K562 (cell line): ENCODE measurements at regions not wholly inside any gene's neighbourhood (a gene's known extent, or its start where the extent isn't known, plus 50 kb on each side); places are given as distances from the start of the nearest gene placed in this dataset.

Source experiments
- ATAC-seq: fragments of 200-7000 bp; cut with Tn5 transposase; 3 replicates; pipeline ENCODE4 v1.9.1; 2020; ENCODE audit warnings: moderate library complexity
- BruUV-seq: library from RNA; stranded (reverse); fragments of 400-500 nt; replicated peaks from 2 replicates; lab custom pipeline; 2021; lab: Mats Ljungman, UMichigan
- CTCF ChIA-PET: fragments of 300-600 bp; formaldehyde crosslinking; extraction: SDS; loops from one replicate; lab custom pipeline; 2021; ENCODE audit warnings: low intra/inter-chr PET ratio; lab: Yijun Ruan, JAX
- POLR2A ChIA-PET: fragments of 300-600, 350-650 bp; sonication (Branson Sonifier 250); formaldehyde crosslinking; extraction: SDS; loops from one replicate; lab custom pipeline; 2021; ENCODE audit warnings: antibody characterized with exemption, inconsistent platforms; lab: Yijun Ruan, JAX
- DNase-seq, 4 experiments: peaks; one replicate each; pipeline versions ENCODE4 v3.0.0 to v3.0.0-alpha.2; 2011 to 2018; ENCODE audit warnings: low spot score in 3 of 4, mixed read lengths in 3 of 4; ENCODE audit errors: extremely low read depth in 1 of 4
- FAIRE-seq: peaks from 2 replicates; lab custom pipeline; 2011; peaks lifted over from hg19 to GRCh38; lab: Jason Lieb, UNC
- H2AFZ ChIP-seq: 2 replicates; pipeline ENCODE4 v1.6.0; 2011; ENCODE audit warnings: low read depth, low read length, control low read depth, inconsistent platforms
- H3K27ac ChIP-seq: fragments of 200-600 bp; 3 replicates; pipeline ENCODE4 v1.8.0; 2011; ENCODE audit warnings: low read depth, mild to moderate bottlenecking, control low read depth, inconsistent platforms, low read length, moderate library complexity, mixed read lengths; ENCODE audit errors: extremely low read depth
- H3K27me3 ChIP-seq, 2 experiments: fragments of 300-600 bp in 1 of 2; 2 replicates in 1 of 2; 3 replicates in 1 of 2; pipeline versions ENCODE4 v1.6.0 to v1.8.0; 2011; ENCODE audit warnings: inconsistent platforms in 2 of 2, low read length in 2 of 2, mild to moderate bottlenecking in 1 of 2, mixed read lengths in 1 of 2, moderate library complexity in 1 of 2; ENCODE audit not compliant: control insufficient read depth in 2 of 2, insufficient read depth in 2 of 2
- H3K36me3 ChIP-seq: fragments of 300-600 bp; 3 replicates; pipeline ENCODE4 v1.8.0; 2011; ENCODE audit warnings: mild to moderate bottlenecking, low read length, inconsistent platforms; ENCODE audit not compliant: control insufficient read depth, insufficient read depth
- H3K4me1 ChIP-seq, 2 experiments: fragments of 200-600 bp in 1 of 2; replicated peaks in 1 of 2; 2 replicates in 1 of 2; 3 replicates in 1 of 2; pipeline versions ENCODE4 v1.5.1 to v1.8.0; 2011; ENCODE audit warnings: inconsistent platforms in 2 of 2, low read length in 2 of 2, mild to moderate bottlenecking in 1 of 2, mixed read lengths in 1 of 2, moderate library complexity in 1 of 2; ENCODE audit not compliant: control insufficient read depth in 2 of 2, insufficient read depth in 2 of 2
- H3K4me2 ChIP-seq: 2 replicates; pipeline ENCODE4 v1.6.1; 2011; ENCODE audit warnings: low read length, control low read depth, inconsistent platforms, mixed read lengths; ENCODE audit not compliant: insufficient read depth
- H3K4me3 ChIP-seq: fragments of 200-600 bp; sonication (generic), shearing (Covaris generic); 2 replicates; pipeline ENCODE4 v1.5.1; 2016; ENCODE audit warnings: control low read depth, inconsistent platforms
- H3K79me2 ChIP-seq: fragments of 200-600 bp; 3 replicates; pipeline ENCODE4 v1.8.0; 2011; ENCODE audit warnings: low read length, inconsistent platforms; ENCODE audit not compliant: control insufficient read depth, insufficient read depth
- H3K9ac ChIP-seq, 2 experiments: 2 replicates each; pipeline versions ENCODE4 v1.6.0 to v1.6.1; 2011; ENCODE audit warnings: low read depth in 2 of 2, low read length in 2 of 2, control low read depth in 1 of 2, inconsistent platforms in 1 of 2, mild to moderate bottlenecking in 1 of 2, mixed read lengths in 1 of 2; ENCODE audit not compliant: insufficient read depth in 1 of 2
- H3K9me1 ChIP-seq: one replicate; pipeline ENCODE4 v1.6.0; 2011; ENCODE audit warnings: inconsistent platforms, mild to moderate bottlenecking, low read length, moderate library complexity; ENCODE audit not compliant: control insufficient read depth, insufficient read depth
- H3K9me3 ChIP-seq: replicated peaks from 2 replicates; pipeline ENCODE4 v1.5.1; 2011; ENCODE audit warnings: low read depth, low read length, inconsistent platforms; ENCODE audit not compliant: control insufficient read depth, insufficient read depth
- H4K20me1 ChIP-seq: replicated peaks from 2 replicates; pipeline ENCODE4 v1.6.1; 2011; ENCODE audit warnings: low read length, inconsistent platforms, mixed read lengths; ENCODE audit not compliant: control insufficient read depth, insufficient read depth
- BACH1 ChIP-seq: fragments of 200-800 bp; sonication (Bioruptor generic); IDR thresholded peaks from 2 replicates; pipeline ENCODE4 v1.6.1; 2016; ENCODE audit warnings: missing genetic modification characterization, missing compliant biosample characterization
- HDAC2 ChIP-seq: fragments of 450-650 bp; IDR thresholded peaks from 2 replicates; pipeline ENCODE4 v1.6.1; 2016; ENCODE audit warnings: mild to moderate bottlenecking
- KAT8 ChIP-seq: fragments of 450-650 bp; IDR thresholded peaks from 2 replicates; pipeline ENCODE4 v1.6.1; 2016; ENCODE audit warnings: low read depth, mild to moderate bottlenecking
- NCOR1 ChIP-seq: fragments of 450-650 bp; IDR thresholded peaks from 2 replicates; pipeline ENCODE4 v1.6.1; 2016; ENCODE audit warnings: mild to moderate bottlenecking, moderate library complexity
- RBM34 ChIP-seq: fragments of 200-400 bp; formaldehyde crosslinking; IDR thresholded peaks from 2 replicates; pipeline ENCODE4 v1.6.1; 2018; ENCODE audit warnings: low read length, borderline replicate concordance; ENCODE audit not compliant: insufficient read depth
- ZNF436 ChIP-seq: fragments of 250-450, 450-650 bp; sonication (Bioruptor Pico); formaldehyde crosslinking; IDR thresholded peaks from 2 replicates; pipeline ENCODE4 v1.7.0; 2020; ENCODE audit warnings: mild to moderate bottlenecking
- ZNF57 ChIP-seq: fragments of 450-650 bp; formaldehyde crosslinking; IDR thresholded peaks from 2 replicates; pipeline ENCODE4 v1.4.0; 2020; ENCODE audit warnings: mild to moderate bottlenecking, moderate library complexity
- ZNF785 ChIP-seq: fragments of 250-450 bp; sonication (Bioruptor Pico); IDR thresholded peaks from 2 replicates; pipeline ENCODE4 v1.4.0; 2020; ENCODE audit warnings: mild to moderate bottlenecking
- WGBS: fragments of 100-300 bp; shearing (Covaris generic); methylation state at CpG from one replicate; pipeline ENCODE4 v1.1.6; 2016; ENCODE audit warnings: low coverage, mixed read lengths; ENCODE audit not compliant: insufficient coverage; ENCODE audit errors: missing lambda C conversion rate; 5-methylcytosine and 5-hydroxymethylcytosine counted together
- in situ Hi-C: fragments of 300-500 bp; cut with MboI; formaldehyde crosslinking; loops from 4 replicates; pipeline ENCODE4 v1.15.0; 2018; ENCODE audit warnings: inconsistent platforms, mixed read lengths
- intact Hi-C: fragments of 100-400 bp; cut with micrococcal nuclease; formaldehyde crosslinking; loops from 2 replicates; pipeline ENCODE4 v1.14.2; 2022
- TF ChIP-seq, protein P1 (sequence below): sonication (generic); formaldehyde crosslinking; IDR thresholded peaks from 2 replicates; pipeline ENCODE4 v1.8.1; 2023; ENCODE audit warnings: mild to moderate bottlenecking, missing genetic modification reagents, moderate library complexity
- TF ChIP-seq, protein P2 (sequence below): fragments of 450-650 bp; IDR thresholded peaks from 2 replicates; pipeline ENCODE4 v1.6.1; 2016; ENCODE audit warnings: low read depth
- TF ChIP-seq, protein P3 (sequence below): sonication (generic); formaldehyde crosslinking; IDR thresholded peaks from 2 replicates; pipeline ENCODE4 v1.8.0; 2022; ENCODE audit warnings: mild to moderate bottlenecking, missing genetic modification reagents

DNA sequence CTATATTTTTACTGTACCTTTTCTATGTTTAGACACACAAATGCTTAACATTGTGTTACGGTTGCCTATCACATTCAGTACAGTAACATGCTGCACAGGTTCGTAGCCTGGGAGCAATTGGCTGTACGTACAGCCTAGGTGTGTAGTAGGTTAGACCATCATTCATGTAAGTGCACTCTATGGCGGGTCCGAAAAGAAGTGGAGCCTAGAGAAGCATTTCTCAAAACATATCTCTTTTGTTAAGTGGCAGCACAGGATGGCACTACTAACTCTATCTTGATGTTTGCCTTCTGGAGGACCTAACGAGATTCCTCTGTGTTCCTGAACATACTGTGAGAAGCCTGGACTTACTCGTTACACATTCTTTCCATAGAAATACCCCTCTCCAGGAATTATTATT, 132.3 kb upstream of the ADPGK start:
- no peak for FAIRE-seq
- in situ Hi-C loops, result no loop called here
- no peak for ATAC-seq

More for the DNA sequence above, 132.3 kb upstream of the ADPGK start:
- 0% methylated on average over 7 of the region's 7 CpGs for WGBS
- Histone ChIP-seq H3K27ac (no peak overlapping the region), H3K9me3 (no peaks in the 10 kb centered on the region), H3K27me3 (no peaks in the 10 kb centered on the region; a peak in 1 of 5 replicates), H3K4me3 (no peak overlapping the region), H2AFZ (no peak overlapping the region), H3K9me1 (no peaks in the 10 kb centered on the region), H3K79me2 (no peaks in the 10 kb centered on the region), H3K4me2 (no peak overlapping the region), H3K4me1 (no peaks in the 10 kb centered on the region), H4K20me1 (no peaks in the 10 kb centered on the region), H3K36me3 (no peaks in the 10 kb centered on the region), H3K9ac (no peak overlapping the region)
- ChIA-PET POLR2A (no interaction called here), CTCF (no interaction called here)
- TF ChIP-seq, protein P1, sequence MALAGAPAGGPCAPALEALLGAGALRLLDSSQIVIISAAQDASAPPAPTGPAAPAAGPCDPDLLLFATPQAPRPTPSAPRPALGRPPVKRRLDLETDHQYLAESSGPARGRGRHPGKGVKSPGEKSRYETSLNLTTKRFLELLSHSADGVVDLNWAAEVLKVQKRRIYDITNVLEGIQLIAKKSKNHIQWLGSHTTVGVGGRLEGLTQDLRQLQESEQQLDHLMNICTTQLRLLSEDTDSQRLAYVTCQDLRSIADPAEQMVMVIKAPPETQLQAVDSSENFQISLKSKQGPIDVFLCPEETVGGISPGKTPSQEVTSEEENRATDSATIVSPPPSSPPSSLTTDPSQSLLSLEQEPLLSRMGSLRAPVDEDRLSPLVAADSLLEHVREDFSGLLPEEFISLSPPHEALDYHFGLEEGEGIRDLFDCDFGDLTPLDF (CRISPR knock-in tag), result no peak
- TF ChIP-seq, protein P2, sequence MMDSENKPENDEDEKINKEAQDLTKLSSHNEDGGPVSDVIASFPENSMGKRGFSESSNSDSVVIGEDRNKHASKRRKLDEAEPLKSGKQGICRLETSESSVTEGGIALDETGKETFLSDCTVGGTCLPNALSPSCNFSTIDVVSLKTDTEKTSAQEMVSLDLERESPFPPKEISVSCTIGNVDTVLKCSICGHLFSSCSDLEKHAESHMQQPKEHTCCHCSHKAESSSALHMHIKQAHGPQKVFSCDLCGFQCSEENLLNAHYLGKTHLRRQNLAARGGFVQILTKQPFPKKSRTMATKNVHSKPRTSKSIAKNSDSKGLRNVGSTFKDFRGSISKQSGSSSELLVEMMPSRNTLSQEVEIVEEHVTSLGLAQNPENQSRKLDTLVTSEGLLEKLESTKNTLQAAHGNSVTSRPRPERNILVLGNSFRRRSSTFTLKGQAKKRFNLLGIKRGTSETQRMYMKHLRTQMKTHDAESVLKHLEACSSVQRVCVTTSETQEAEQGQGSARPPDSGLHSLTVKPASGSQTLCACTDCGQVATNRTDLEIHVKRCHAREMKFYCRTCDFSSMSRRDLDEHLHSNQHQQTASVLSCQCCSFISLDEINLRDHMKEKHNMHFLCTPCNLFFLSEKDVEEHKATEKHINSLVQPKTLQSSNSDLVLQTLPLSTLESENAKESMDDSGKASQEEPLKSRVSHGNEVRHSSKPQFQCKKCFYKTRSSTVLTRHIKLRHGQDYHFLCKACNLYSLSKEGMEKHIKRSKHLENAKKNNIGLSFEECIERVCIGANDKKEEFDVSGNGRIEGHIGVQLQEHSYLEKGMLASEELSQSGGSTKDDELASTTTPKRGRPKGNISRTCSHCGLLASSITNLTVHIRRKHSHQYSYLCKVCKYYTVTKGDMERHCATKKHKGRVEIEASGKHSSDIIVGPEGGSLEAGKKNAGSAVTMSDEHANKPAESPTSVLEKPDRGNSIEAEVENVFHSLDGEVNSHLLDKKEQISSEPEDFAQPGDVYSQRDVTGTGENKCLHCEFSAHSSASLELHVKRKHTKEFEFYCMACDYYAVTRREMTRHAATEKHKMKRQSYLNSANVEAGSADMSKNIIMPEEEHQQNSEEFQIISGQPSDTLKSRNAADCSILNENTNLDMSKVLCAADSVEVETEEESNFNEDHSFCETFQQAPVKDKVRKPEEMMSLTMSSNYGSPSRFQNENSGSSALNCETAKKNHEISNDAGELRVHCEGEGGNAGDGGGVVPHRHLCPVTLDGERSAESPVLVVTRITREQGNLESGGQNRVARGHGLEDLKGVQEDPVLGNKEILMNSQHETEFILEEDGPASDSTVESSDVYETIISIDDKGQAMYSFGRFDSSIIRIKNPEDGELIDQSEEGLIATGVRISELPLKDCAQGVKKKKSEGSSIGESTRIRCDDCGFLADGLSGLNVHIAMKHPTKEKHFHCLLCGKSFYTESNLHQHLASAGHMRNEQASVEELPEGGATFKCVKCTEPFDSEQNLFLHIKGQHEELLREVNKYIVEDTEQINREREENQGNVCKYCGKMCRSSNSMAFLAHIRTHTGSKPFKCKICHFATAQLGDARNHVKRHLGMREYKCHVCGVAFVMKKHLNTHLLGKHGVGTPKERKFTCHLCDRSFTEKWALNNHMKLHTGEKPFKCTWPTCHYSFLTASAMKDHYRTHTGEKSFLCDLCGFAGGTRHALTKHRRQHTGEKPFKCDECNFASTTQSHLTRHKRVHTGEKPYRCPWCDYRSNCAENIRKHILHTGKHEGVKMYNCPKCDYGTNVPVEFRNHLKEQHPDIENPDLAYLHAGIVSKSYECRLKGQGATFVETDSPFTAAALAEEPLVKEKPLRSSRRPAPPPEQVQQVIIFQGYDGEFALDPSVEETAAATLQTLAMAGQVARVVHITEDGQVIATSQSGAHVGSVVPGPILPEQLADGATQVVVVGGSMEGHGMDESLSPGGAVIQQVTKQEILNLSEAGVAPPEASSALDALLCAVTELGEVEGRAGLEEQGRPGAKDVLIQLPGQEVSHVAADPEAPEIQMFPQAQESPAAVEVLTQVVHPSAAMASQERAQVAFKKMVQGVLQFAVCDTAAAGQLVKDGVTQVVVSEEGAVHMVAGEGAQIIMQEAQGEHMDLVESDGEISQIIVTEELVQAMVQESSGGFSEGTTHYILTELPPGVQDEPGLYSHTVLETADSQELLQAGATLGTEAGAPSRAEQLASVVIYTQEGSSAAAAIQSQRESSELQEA, result no peak
- TF ChIP-seq HDAC2 (no peak), KAT8 (no peak), ZNF57 (CRISPR knock-in tag) (no peak), RBM34 (no peak), NCOR1 (no peak), BACH1 (tag) (no peak), ZNF436 (CRISPR knock-in tag) (no peak), ZNF785 (CRISPR knock-in tag) (no peak)
- TF ChIP-seq, protein P3, sequence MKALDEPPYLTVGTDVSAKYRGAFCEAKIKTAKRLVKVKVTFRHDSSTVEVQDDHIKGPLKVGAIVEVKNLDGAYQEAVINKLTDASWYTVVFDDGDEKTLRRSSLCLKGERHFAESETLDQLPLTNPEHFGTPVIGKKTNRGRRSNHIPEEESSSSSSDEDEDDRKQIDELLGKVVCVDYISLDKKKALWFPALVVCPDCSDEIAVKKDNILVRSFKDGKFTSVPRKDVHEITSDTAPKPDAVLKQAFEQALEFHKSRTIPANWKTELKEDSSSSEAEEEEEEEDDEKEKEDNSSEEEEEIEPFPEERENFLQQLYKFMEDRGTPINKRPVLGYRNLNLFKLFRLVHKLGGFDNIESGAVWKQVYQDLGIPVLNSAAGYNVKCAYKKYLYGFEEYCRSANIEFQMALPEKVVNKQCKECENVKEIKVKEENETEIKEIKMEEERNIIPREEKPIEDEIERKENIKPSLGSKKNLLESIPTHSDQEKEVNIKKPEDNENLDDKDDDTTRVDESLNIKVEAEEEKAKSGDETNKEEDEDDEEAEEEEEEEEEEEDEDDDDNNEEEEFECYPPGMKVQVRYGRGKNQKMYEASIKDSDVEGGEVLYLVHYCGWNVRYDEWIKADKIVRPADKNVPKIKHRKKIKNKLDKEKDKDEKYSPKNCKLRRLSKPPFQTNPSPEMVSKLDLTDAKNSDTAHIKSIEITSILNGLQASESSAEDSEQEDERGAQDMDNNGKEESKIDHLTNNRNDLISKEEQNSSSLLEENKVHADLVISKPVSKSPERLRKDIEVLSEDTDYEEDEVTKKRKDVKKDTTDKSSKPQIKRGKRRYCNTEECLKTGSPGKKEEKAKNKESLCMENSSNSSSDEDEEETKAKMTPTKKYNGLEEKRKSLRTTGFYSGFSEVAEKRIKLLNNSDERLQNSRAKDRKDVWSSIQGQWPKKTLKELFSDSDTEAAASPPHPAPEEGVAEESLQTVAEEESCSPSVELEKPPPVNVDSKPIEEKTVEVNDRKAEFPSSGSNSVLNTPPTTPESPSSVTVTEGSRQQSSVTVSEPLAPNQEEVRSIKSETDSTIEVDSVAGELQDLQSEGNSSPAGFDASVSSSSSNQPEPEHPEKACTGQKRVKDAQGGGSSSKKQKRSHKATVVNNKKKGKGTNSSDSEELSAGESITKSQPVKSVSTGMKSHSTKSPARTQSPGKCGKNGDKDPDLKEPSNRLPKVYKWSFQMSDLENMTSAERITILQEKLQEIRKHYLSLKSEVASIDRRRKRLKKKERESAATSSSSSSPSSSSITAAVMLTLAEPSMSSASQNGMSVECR (CRISPR knock-in tag), result no peak
- no TSS peak for BruUV-seq
- intact Hi-C loops, result no loop called here
- no peak for DNase-seq
